Medulla oblongata (tissue), 1 donor: ENCODE measurements at regions not wholly inside any gene's neighbourhood (a gene's known extent, or its start where the extent isn't known, plus 50 kb on each side); places are given as distances from the start of the nearest gene placed in this dataset.
"Not testable (repeated sequence)": the region's sequence is repeated elsewhere in the genome, so short reads cannot be mapped to it uniquely, and the experiment has no call there.

Source experiments
- DNase-seq: peaks from one replicate; pipeline ENCODE4 v3.0.0-alpha.2; 2015; ENCODE audit errors: extremely low spot score

GRCh38 chr3:82618594-82618993 is 857.1 kb upstream of the GBE1 start:
- no peak for DNase-seq

GRCh38 chr3:82610236-82610635 is 848.8 kb upstream of the GBE1 start:
- no peak for DNase-seq

- no peak for DNase-seq
Observed at GRCh38 chr3:82607391-82607790, 845.9 kb upstream of the GBE1 start.

- no peak for DNase-seq
Observed at GRCh38 chr3:82596805-82597204, 835.4 kb upstream of the GBE1 start.

DNA sequence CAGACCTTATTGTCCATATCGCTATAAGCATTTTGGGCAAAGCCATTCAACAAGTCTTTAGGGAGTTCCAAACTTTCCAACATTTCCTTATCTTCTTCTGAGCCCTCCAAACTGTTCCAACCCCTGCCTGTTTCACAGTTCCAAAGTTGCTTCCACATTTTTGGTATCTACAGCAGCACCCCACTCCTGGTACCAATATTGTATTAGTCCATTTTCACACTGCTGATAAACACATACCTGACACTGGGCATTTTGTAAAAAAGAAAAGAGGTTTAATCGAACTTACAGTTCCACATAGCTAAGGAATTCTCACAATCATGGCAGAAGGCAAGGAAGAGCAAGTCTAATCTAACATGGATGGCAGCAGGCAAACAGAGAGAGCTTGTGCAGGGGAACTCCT is 834.1 kb upstream of the GBE1 start:
- DNase-seq, result no peak

GRCh38 chr3:82587174-82587573 is 825.7 kb upstream of the GBE1 start:
- DNase-seq, result no peak

DNA sequence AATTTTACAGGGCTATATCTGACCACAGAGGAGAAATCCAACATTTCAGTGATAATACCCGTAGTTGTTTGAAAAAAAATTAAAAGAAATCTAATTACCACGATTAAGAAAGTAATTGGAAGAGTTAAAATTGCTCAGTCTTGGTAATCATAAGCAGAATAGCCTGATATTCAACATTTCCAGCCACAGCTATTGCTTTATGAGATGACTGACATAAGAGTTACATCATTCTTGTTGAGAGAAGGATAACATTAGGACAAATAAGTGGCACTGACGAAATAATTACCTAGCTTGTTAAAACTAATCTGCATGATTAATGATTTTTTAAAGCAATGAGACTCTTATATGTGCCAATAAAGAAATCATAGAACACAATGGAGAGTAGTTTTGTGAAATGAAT is 825.0 kb upstream of the GBE1 start:
- DNase-seq, result no peak

DNA sequence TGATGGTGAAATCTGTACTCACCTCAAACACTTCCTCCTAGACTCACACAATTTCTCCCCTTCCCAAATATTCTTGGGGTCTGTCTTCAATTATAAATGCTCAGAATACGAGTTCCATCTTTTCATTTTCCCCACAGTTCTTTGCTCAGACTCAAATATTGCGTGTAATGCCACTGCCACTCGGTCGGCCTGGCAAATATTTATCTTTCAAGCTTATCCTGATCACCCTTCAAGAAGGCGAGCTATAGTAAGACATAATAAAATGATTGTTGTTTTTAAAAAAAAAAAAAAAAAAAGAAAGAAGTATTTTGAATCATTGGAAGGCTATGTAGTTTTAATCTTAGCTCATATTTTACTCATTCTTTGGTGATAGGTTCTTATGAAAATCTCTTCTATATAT is 824.6 kb upstream of the GBE1 start:
- not testable (repeated sequence) for DNase-seq

DNA sequence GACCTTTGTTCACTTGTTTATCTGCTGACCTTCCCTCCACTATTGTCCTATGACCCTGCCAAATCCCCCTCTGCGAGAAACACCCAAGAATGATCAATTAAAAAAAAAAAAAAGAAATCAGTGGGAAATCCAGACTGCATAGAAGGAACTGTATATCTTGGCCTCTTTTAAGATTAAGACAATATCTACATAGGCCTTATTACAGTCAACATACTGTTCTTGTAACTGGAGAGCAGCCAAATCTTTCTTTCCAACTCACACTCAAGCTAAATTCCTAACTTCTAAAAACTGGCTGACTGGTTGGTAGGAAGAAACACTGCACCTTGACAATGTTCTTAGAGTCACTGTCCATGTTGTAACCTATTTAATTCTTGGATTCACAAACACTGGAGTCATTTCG is 824.1 kb upstream of the GBE1 start:
- DNase-seq, result not testable (repeated sequence)

DNA sequence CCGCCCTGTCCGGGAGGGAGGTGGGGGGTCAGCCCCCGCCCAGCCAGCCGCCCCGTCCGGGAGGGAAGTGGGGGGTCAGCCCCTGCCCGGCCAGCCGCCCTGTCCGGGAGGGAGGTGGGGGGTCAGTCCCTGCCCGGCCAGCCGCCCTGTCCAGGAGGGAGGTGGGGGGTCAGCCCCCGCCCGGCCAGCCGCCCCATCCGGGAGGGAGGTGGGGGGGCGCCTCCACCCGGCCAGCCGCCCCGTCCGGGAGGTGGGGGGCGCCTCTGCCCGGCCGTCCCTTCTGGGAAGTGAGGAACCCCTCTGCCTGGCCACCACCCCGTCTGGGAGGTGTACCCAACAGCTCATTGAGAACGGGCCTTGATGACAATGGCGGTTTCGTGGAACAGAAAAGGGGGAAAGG is 823.4 kb upstream of the GBE1 start:
- DNase-seq, result not testable (repeated sequence)

DNA sequence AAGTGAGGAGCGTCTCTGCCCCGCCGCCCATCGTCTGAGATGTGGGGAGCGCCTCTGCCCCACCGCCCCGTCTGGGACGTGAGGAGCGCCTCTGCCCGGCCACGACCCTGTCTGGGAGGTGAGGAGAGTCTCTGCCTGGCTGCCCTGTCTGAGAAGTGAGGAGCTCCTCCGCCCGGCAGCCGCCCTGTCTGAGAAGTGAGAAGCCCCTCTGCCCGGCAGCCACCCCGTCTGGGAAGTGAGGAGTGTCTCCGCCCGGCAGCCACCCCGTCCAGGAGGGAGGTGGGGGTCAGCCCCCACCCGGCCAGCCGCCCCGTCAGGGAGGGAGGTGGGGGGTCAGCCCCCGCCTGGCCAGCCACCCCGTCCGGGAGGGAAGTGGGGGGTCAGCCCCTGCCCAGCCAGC is 823.0 kb upstream of the GBE1 start:
- not testable (repeated sequence) for DNase-seq

GRCh38 chr3:82581350-82581749 is 819.9 kb upstream of the GBE1 start:
- no peak for DNase-seq

DNA sequence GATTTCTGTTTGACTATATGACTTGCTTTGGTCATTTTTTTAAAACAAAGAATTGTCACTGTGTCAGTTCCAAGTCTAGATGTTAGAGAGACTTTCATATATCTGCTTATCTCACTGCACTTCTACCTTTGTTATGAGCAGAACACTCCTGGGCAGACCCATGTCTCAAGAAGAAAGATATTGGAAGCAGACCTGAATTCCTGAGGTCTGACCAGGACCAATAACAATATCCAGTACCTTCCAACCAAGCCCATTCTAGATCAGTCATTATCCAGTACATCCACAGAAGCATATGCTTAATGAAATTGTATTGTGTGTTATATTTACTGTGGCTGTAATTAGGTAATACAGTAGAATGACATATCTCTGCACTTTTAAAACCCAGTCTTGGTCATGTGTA is 811.3 kb upstream of the GBE1 start:
- no peak for DNase-seq

GRCh38 chr3:82568776-82569338 is 807.4 kb upstream of the GBE1 start:
- DNase-seq, result no peak

DNA sequence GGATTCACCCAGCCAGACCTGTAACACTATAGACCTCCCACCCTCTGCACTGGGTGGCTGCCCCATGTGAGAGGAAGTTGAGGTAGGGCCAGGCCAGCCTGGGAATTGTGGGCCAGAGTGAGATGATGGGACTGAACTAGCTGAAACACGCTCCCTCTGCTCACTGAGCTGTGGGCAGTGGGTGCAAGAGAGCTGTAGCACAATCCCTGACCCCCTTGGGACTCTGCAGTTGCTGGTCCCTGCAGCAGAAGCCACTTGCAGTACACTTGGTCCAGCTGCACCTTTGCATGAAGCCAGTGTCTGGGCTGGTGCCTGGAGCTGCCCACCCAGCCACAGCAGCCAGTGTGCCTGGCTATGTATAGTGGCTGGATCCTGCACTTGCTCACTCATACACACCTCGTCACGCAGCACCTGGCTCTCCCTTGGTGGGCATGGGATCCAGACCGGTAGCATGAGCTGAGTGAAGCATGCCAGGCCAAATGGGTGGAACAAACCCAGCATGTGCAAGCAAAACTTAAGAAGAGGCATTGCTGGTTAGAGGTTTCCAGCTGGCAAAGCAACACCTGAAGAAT is 805.7 kb upstream of the GBE1 start:
- DNase-seq, result no peak

DNA sequence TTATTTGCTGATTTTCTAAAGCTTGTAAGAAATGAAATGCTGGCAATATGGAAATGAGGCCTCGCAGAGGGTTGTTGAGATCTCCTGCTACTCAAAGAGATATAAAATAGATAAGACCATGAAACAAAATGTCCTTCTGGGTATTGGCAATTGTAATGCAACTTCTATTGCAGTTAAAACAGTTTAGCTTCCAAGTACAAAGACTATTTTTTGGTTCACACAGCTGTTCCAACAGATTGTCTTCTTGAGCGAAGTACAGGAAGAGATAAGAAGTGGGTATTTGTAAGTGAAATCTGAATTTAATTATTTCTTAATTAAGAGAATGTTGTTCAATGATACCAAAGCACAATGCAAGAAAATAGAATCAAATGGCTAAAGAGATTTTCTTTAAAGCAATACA is 801.5 kb upstream of the GBE1 start:
- no peak for DNase-seq

GRCh38 chr3:82561784-82562183 is 800.3 kb upstream of the GBE1 start:
- DNase-seq, result no peak

- DNase-seq, result no peak
Observed at GRCh38 chr3:82558081-82558480, 796.6 kb upstream of the GBE1 start.

DNA sequence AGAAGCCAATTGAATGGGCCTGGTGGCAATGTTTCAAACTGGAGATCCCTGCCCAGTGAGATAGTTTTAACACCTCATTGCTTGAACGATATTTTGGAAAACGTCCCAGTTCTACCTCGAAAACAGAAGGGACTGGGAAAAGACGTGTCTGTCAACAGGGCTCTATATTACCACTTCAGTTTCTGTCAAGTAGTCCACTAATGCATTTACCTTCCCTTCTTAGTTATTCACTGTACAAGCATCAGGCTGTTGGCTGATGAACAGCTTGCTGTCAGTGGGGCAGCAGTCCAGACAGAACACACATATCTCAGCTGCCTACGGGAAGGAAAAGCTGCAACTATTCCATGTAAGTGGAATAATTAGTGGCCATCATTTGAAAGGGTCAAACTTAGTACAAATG is 794.7 kb upstream of the GBE1 start:
- DNase-seq, result no peak

GRCh38 chr3:82542556-82542955 is 781.1 kb upstream of the GBE1 start:
- DNase-seq, result not testable (repeated sequence)

DNA sequence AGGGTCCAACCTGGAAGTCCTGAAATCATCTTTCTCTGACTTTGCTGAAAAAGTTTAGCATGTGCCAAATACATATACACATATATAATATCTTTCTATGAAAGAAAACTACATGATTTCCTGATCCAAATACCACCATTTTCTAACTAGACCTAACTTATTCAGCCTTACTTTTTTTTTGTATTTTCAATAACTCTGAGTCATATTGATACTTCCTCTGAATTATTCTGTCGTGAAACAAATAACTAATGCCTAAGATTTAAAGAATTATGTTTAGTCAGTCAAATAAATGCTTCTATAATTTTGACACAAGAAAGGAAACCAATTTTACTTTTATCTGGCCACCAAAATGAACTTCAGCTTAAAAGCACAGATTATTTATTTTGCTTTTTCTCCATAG is 760.2 kb upstream of the GBE1 start:
- DNase-seq, result no peak

DNA sequence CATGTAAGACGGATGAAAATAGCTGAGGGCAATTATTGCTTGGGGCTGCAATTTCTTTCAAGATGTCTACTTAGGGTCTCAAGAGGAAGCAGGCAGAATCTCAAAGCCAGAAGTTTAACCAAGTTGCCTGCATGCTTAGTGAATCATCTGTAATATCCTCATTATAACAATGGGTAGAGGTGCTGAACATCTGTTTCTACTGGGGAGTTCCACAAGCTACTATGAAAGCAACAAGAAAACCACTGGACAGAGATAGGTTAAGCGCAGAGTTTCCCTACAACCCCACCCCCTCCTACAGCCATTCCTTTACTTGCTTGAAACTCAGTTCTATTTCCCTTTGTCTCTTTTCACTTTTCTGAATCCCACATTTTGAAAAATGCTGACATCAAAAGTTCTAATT is 759.4 kb upstream of the GBE1 start:
- DNase-seq, result no peak

GRCh38 chr3:82509951-82510603 is 748.6 kb upstream of the GBE1 start:
- no peak for DNase-seq
